ENCODE measurements at regions not wholly inside any gene's neighbourhood (a gene's known extent, or its start where the extent isn't known, plus 50 kb on each side); places are given as distances from the start of the nearest gene placed in this dataset.

GRCh38 chr18:45556222-45556621 lies 59.1 kb upstream of the SLC14A2 start:
- 94% methylated on average over 2 of the region's 2 CpGs for WGBS
- Histone ChIP-seq H3K9me3 (no peaks in the 10 kb centered on the region), H3K27me3 (no peaks in the 10 kb centered on the region), H3K4me3 (no peak overlapping the region), H3K36me3 (no peaks in the 10 kb centered on the region), H3K27ac (no peak overlapping the region), H3K4me1 (no peaks in the 10 kb centered on the region)
- TF ChIP-seq POLR2A (IDR thresholded peaks at IDR 0.05) = no peak
- no peak for TF ChIP-seq POLR2AphosphoS5 (IDR thresholded peaks at IDR 0.05)
- TF ChIP-seq EP300 (IDR thresholded peaks at IDR 0.05) = no peak
- TF ChIP-seq CTCF (IDR thresholded peaks at IDR 0.05) = no peak
- no peak for DNase-seq (ENCODE audit: low spot score in 2 of 2)

GRCh38 chr18:45557287-45557686 lies 58.0 kb upstream of the SLC14A2 start:
- DNase-seq (ENCODE audit: low spot score in 2 of 2) = peak in 1 of 2 donors; percentile 16
- Histone ChIP-seq H3K27ac (no peak overlapping the region), H3K4me1 (no peaks in the 10 kb centered on the region), H3K27me3 (no peaks in the 10 kb centered on the region), H3K4me3 (no peak overlapping the region), H3K9me3 (no peaks in the 10 kb centered on the region), H3K36me3 (no peaks in the 10 kb centered on the region)
- TF ChIP-seq CTCF (IDR thresholded peaks at IDR 0.05) (no peak), POLR2A (IDR thresholded peaks at IDR 0.05) (no peak), EP300 (IDR thresholded peaks at IDR 0.05) (no peak), POLR2AphosphoS5 (IDR thresholded peaks at IDR 0.05) (no peak)
- WGBS = 66% methylated on average over 4 of the region's 4 CpGs

- H3K4me3 ChIP-seq = no peak overlapping the region
- no peaks in the 10 kb centered on the region for H3K4me1 ChIP-seq
- no peaks in the 10 kb centered on the region for H3K27me3 ChIP-seq
- H3K9me3 ChIP-seq = no peaks in the 10 kb centered on the region
- TF ChIP-seq POLR2AphosphoS5 (IDR thresholded peaks at IDR 0.05) = no peak
- no peak for TF ChIP-seq POLR2A (IDR thresholded peaks at IDR 0.05)
- no peak for TF ChIP-seq CTCF (IDR thresholded peaks at IDR 0.05)
- TF ChIP-seq EP300 (IDR thresholded peaks at IDR 0.05) = no peak
- peak in 1 of 2 donors; percentile 1 for DNase-seq (ENCODE audit: low spot score in 2 of 2)
- no peak overlapping the region for H3K27ac ChIP-seq
- no peaks in the 10 kb centered on the region for H3K36me3 ChIP-seq
Measured at GRCh38 chr18:45557779-45558178, 57.5 kb upstream of the SLC14A2 start.

GRCh38 chr18:45559258-45559657 lies 56.0 kb upstream of the SLC14A2 start:
- H3K27ac ChIP-seq = no peak overlapping the region
- H3K36me3 ChIP-seq = no peaks in the 10 kb centered on the region
- H3K4me3 ChIP-seq = no peak overlapping the region
- H3K4me1 ChIP-seq = no peaks in the 10 kb centered on the region
- WGBS = 81% methylated on average over 1 of the region's 1 CpG
- H3K27me3 ChIP-seq = no peaks in the 10 kb centered on the region
- TF ChIP-seq POLR2AphosphoS5 (IDR thresholded peaks at IDR 0.05) = no peak
- TF ChIP-seq POLR2A (IDR thresholded peaks at IDR 0.05) = no peak
- no peak for TF ChIP-seq EP300 (IDR thresholded peaks at IDR 0.05)
- DNase-seq (ENCODE audit: low spot score in 2 of 2) = no peak
- H3K9me3 ChIP-seq = no peaks in the 10 kb centered on the region

- no peak for TF ChIP-seq POLR2A (IDR thresholded peaks at IDR 0.05)
- H3K4me3 ChIP-seq = no peak overlapping the region
- WGBS = 79% methylated on average over 4 of the region's 4 CpGs
- H3K36me3 ChIP-seq = no peaks in the 10 kb centered on the region
- no peak for DNase-seq (ENCODE audit: low spot score in 2 of 2)
- no peaks in the 10 kb centered on the region for H3K9me3 ChIP-seq
- no peak overlapping the region for H3K27ac ChIP-seq
- no peaks in the 10 kb centered on the region for H3K27me3 ChIP-seq
- peaks cover 9% of the 10 kb centered on the region for H3K4me1 ChIP-seq
Measured at GRCh38 chr18:45560870-45561269, 54.4 kb upstream of the SLC14A2 start.

GRCh38 chr18:45562567-45563479 lies 52.5 kb upstream of the SLC14A2 start:
- 58% methylated on average over 11 of the region's 11 CpGs for WGBS
- Histone ChIP-seq H3K27me3 (no peaks in the 10 kb centered on the region), H3K36me3 (no peaks in the 10 kb centered on the region), H3K4me3 (no peak overlapping the region), H3K4me1 (peaks cover 23% of the 10 kb centered on the region), H3K27ac (peak overlapping the region; percentile 46), H3K9me3 (no peaks in the 10 kb centered on the region)
- TF ChIP-seq POLR2AphosphoS5 (IDR thresholded peaks at IDR 0.05) (no peak), POLR2A (IDR thresholded peaks at IDR 0.05) (no peak), EP300 (IDR thresholded peaks at IDR 0.05) (no peak), CTCF (IDR thresholded peaks at IDR 0.05) (no peak)
- DNase-seq (ENCODE audit: low spot score in 2 of 2) = peak in 1 of 2 donors; percentile 75
